ENCODE measurements at regions not wholly inside any gene's neighbourhood (a gene's known extent, or its start where the extent isn't known, plus 50 kb on each side); places are given as distances from the start of the nearest gene placed in this dataset.

DNA sequence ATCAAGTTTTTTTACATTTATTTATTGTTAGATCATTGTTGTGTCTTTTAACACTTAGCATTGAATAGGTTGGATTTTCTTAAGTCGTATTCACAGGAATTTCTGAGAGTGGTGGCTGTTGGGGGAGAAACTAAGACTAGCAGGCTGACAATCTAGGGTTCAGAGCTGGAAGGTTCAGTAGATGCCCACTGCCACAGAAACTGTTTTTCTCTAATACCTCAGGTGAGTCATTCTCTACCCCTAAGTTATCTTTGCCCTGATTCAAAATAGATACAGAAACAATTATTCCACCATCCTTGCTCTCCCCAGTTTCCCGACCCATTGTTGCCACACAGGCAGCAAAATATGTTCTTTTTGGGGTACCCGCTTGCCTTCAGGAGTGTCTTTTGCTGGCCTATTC lies 870.8 kb upstream of the ID2 start:
- TF ChIP-seq CTCF (IDR thresholded peaks at IDR 0.05) (no peak), POLR2A (IDR thresholded peaks at IDR 0.05) (no peak)

All from adrenal gland (tissue), 5 donors.